ENCODE measurements at regions not wholly inside any gene's neighbourhood (a gene's known extent, or its start where the extent isn't known, plus 50 kb on each side); places are given as distances from the start of the nearest gene placed in this dataset.
"Not testable (repeated sequence)": the region's sequence is repeated elsewhere in the genome, so short reads cannot be mapped to it uniquely, and the experiment has no call there.

DNA sequence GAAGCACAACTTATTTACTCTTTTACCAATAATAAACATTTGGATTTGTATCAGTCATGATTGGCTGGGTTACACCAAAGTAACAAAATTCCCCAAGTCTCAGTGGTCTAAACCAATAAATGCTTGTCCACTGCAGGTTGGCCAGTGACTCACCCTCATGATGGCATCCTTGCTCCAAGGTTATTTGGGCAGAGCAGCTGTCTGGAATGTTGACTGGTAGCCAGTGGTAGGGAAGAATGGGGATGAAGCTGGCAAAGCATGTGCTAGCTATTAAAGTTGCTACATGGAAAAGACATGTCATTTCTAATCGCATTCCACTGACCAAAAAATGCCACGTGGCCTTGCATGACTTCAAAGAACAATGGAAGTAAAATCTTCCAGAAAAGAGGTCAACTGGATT is 1168.7 kb upstream of the CELF2 start:
- DNase-seq, result no peak
- no peak for TF ChIP-seq EP300 (IDR thresholded peaks at IDR 0.05)
- TF ChIP-seq, protein P1, sequence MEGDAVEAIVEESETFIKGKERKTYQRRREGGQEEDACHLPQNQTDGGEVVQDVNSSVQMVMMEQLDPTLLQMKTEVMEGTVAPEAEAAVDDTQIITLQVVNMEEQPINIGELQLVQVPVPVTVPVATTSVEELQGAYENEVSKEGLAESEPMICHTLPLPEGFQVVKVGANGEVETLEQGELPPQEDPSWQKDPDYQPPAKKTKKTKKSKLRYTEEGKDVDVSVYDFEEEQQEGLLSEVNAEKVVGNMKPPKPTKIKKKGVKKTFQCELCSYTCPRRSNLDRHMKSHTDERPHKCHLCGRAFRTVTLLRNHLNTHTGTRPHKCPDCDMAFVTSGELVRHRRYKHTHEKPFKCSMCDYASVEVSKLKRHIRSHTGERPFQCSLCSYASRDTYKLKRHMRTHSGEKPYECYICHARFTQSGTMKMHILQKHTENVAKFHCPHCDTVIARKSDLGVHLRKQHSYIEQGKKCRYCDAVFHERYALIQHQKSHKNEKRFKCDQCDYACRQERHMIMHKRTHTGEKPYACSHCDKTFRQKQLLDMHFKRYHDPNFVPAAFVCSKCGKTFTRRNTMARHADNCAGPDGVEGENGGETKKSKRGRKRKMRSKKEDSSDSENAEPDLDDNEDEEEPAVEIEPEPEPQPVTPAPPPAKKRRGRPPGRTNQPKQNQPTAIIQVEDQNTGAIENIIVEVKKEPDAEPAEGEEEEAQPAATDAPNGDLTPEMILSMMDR (IDR thresholded peaks at IDR 0.05), result no peak
- no peak for TF ChIP-seq POLR2AphosphoS5 (IDR thresholded peaks at IDR 0.05)
- TF ChIP-seq POLR2A (IDR thresholded peaks at IDR 0.05), result no peak
- no peaks in the 10 kb centered on the region for H3K36me3 ChIP-seq
- H3K27ac ChIP-seq, result no peak overlapping the region
- 87 to 95% methylated on average over 2 of the region's 2 CpGs for WGBS, 2 donors
- H3K27me3 ChIP-seq, result no peaks in the 10 kb centered on the region
- no peaks in the 10 kb centered on the region for H3K4me1 ChIP-seq
- intact Hi-C loops (cut with DNase I), result no loop called here
- peaks cover 0 to 4% (median 0%) of the 10 kb centered on the region in 4 donors for H3K9me3 ChIP-seq
- H3K4me3 ChIP-seq, result no peak overlapping the region

DNA sequence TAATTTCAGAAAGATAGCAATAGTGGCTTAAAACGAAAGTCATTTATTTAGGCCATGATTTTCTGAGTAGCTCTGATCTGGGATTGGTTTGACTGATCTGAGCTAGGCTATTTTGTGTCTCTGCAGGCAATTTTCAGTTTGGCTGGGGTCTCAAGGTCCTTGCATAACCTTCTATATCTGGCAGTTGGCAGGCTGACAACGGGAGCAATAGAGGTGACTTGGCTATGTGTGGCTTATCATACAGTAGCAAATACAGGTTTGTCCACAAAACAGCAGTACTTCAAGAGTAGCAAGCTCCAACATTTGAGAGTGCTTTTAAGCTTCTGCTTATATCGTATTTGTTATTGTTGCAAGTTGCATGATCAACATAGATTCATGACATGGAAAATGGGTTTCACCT is 1167.3 kb upstream of the CELF2 start:
- TF ChIP-seq EP300 (IDR thresholded peaks at IDR 0.05) (no peak), POLR2AphosphoS5 (IDR thresholded peaks at IDR 0.05) (no peak), POLR2A (IDR thresholded peaks at IDR 0.05) (no peak)
- TF ChIP-seq, protein P1 (IDR thresholded peaks at IDR 0.05), result no peak
- DNase-seq, result no peak
- Histone ChIP-seq H3K27me3 (no peaks in the 10 kb centered on the region), H3K27ac (no peak overlapping the region), H3K9me3 (no peaks in the 10 kb centered on the region), H3K4me3 (no peak overlapping the region), H3K36me3 (no peaks in the 10 kb centered on the region), H3K4me1 (no peaks in the 10 kb centered on the region)
- intact Hi-C loops (cut with DNase I), result no loop called here
- WGBS, 2 donors, result 76 to 86% methylated on average over 3 of the region's 3 CpGs

DNA sequence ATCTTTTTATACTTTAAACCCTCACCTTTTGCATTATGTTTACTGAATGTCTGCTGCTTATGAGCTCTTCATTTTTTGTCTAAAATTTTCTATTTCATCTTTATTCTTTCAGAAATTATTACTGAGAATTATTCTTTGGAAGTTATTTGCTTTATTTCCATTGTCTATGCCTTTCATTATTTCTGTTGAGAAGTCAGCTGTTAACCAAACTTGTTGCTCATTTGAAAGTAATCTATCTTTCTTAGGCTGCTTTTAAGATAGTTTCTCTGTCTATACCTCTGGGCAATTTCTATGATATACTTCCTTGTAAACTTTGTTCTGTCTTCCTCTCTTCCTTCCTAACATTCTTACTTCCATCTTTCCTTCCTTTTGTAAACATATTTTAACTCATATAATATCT is 1165.9 kb upstream of the CELF2 start:
- Histone ChIP-seq H3K4me1 (no peaks in the 10 kb centered on the region), H3K27me3 (no peaks in the 10 kb centered on the region), H3K27ac (no peak overlapping the region), H3K4me3 (no peak overlapping the region), H3K9me3 (no peaks in the 10 kb centered on the region), H3K36me3 (no peaks in the 10 kb centered on the region)
- TF ChIP-seq POLR2A (IDR thresholded peaks at IDR 0.05) (no peak), POLR2AphosphoS5 (IDR thresholded peaks at IDR 0.05) (no peak), EP300 (IDR thresholded peaks at IDR 0.05) (no peak)
- no peak for DNase-seq
- intact Hi-C loops (cut with DNase I), result no loop called here

DNA sequence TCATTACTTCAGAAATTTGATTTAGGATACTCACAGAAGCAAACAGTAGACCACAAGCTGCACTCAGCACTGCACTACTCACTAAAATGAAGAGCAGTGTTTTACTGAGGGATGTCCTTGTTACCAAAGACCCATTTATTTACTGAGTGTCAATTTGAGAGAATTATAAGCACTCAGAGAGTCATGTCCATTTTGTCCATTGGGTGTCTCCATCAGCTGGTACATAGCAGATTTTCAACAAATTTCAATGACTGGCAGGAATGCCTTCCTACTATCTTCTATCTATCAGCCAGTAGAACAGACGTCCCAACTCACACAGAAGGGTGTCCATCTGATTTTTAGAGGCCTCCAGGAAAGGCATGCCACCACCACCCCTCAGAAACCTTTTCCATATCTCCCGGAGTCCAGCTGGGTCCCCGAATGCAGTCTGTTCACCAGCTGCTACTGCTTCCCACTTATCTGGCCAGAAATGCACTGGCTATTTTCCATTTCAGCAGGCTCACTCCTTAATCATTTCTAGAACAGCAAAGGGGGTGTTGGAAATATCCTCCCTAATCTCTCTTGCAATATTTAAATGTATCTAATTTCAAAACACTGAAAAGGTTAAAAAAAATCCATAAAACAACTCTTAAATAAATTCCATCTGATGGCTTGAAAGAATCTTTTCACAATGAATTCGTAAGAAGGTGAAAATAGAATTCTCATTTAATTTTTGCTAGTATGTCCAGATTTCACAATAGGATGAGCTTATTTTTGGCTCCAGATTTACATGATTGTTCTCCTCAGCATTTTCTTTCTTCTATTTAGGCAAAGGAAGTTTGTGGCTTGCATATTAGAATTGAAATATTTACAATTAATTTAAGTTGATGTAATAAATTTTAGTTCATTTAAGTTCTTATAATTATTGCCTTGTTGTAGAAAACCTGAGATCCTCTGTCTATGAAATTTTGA is 1164.0 kb upstream of the CELF2 start:
- WGBS, 2 donors, result 65 to 67% methylated on average over 4 of the region's 4 CpGs
- TF ChIP-seq POLR2A (IDR thresholded peaks at IDR 0.05), result no peak
- TF ChIP-seq EP300 (IDR thresholded peaks at IDR 0.05), result no peak
- no peak for TF ChIP-seq POLR2AphosphoS5 (IDR thresholded peaks at IDR 0.05)
- TF ChIP-seq, protein P1 (IDR thresholded peaks at IDR 0.05), result no peak

DNA sequence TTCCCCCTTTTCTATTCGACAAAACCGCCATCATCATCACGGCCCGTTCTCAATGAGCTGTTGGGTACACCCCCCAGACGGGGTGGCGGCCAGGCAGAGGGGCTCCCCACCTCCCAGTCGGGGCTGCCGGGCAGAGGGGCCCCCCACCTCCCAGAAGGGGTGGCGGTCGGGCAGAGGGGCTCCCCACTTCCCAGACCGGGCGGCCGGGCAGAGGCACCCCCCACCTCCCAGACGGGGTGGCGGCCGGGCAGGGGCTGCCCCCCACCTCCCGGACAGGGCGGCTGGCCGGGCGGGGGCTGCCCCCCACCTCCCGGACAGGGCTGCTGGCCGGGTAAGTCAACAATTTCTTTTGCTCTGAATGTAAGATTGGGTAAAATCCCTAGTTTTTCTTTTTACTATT is 1162.2 kb upstream of the CELF2 start:
- H3K9me3 ChIP-seq; intact Hi-C loops (cut with DNase I); H3K4me3 ChIP-seq; DNase-seq; H3K27me3 ChIP-seq; H3K27ac ChIP-seq; H3K36me3 ChIP-seq; H3K4me1 ChIP-seq: not testable (repeated sequence)
- WGBS, 2 donors, result 93% methylated on average over 22 of the region's 22 CpGs

More for the DNA sequence above, 1164.0 kb upstream of the CELF2 start:
- Histone ChIP-seq H3K27ac (no peak overlapping the region), H3K4me3 (no peak overlapping the region), H3K27me3 (no peaks in the 10 kb centered on the region), H3K9me3 (no peaks in the 10 kb centered on the region), H3K4me1 (no peaks in the 10 kb centered on the region), H3K36me3 (no peaks in the 10 kb centered on the region)
- no peak for DNase-seq
- intact Hi-C loops (cut with DNase I), result no loop called here

DNA sequence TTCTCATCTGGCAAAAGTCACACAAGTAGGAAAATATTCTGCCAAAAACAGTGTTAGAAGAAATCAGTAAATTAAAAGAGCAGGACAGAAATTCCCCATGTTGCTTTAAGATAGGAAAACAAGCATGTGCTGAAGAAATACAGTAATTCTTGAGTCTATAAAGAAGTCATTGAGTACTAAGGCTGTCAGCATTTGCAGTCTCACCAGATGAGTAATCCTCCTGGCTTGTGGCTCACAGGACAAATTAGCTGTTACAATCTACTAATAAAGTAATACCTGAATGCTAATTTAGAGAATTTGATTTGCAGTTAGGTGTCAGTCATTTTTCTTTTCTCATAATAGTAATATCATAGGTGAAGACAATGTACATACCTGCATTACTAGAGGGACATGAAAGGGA is 1158.9 kb upstream of the CELF2 start:
- no peak overlapping the region for H3K4me3 ChIP-seq
- intact Hi-C loops (cut with DNase I), result no loop called here
- no peaks in the 10 kb centered on the region for H3K27me3 ChIP-seq
- no peak overlapping the region for H3K27ac ChIP-seq
- no peak for DNase-seq
- H3K4me1 ChIP-seq, result no peaks in the 10 kb centered on the region
- H3K9me3 ChIP-seq, result no peaks in the 10 kb centered on the region
- no peak for TF ChIP-seq EP300 (IDR thresholded peaks at IDR 0.05)
- H3K36me3 ChIP-seq, result no peaks in the 10 kb centered on the region
